OCI-LY3 (cell line): ENCODE measurements at regions not wholly inside any gene's neighbourhood (a gene's known extent, or its start where the extent isn't known, plus 50 kb on each side); places are given as distances from the start of the nearest gene placed in this dataset.

Experiments
- H2AFZ ChIP-seq: fragments of 200-600, 300-600 bp; shearing (Covaris generic); 2 replicates; pipeline ENCODE4 v1.6.0; 2014; ENCODE audit warnings: antibody characterized with exemption, low read depth, low read length
- H3K27ac ChIP-seq: fragments of 200-600, 300-600 bp; sonication (generic); 2 replicates; pipeline ENCODE4 v1.5.1; 2014; ENCODE audit warnings: mild to moderate bottlenecking, low read length, moderate library complexity, mixed read lengths
- H3K27me3 ChIP-seq: fragments of 200-600, 300-600 bp; sonication (generic); 2 replicates; pipeline ENCODE4 v1.6.1; 2014; ENCODE audit warnings: low read depth, low read length, mixed read lengths
- H3K36me3 ChIP-seq: fragments of 200-600, 300-600 bp; sonication (generic); replicated peaks from 2 replicates; pipeline ENCODE3; 2014; ENCODE audit warnings: low read depth, low read length, mixed read lengths
- H3K4me1 ChIP-seq: fragments of 300-600, 200-600 bp; sonication (generic); 2 replicates; pipeline ENCODE4 v1.6.1; 2014; ENCODE audit warnings: low read length, mixed read lengths
- H3K4me2 ChIP-seq: fragments of 200-600, 300-600 bp; sonication (generic); 2 replicates; pipeline ENCODE4 v1.6.1; 2014; ENCODE audit warnings: low read length, mixed read lengths
- H3K4me3 ChIP-seq: fragments of 300-600, 200-600 bp; sonication (generic); 2 replicates; pipeline ENCODE4 v1.5.1; 2014; ENCODE audit warnings: antibody characterized with exemption, mild to moderate bottlenecking, low read length, moderate library complexity
- H3K79me2 ChIP-seq: fragments of 300-600, 200-600 bp; shearing (Covaris generic); 2 replicates; pipeline ENCODE4 v1.6.1; 2014; ENCODE audit warnings: mild to moderate bottlenecking, low read length, mixed read lengths
- H3K9ac ChIP-seq: fragments of 300-600, 200-600 bp; shearing (Covaris generic); 2 replicates; pipeline ENCODE4 v1.6.0; 2014; ENCODE audit warnings: mild to moderate bottlenecking, low read length, moderate library complexity
- H3K9me3 ChIP-seq: fragments of 200-600, 300-600 bp; shearing (Covaris generic); 2 replicates; pipeline ENCODE4 v1.6.1; 2014; ENCODE audit warnings: low read length, mixed read lengths; ENCODE audit not compliant: insufficient read depth
- H4K20me1 ChIP-seq: fragments of 200-600, 300-600 bp; sonication (generic); 2 replicates; pipeline ENCODE4 v1.6.1; 2016; ENCODE audit warnings: low read length, mixed read lengths; ENCODE audit not compliant: insufficient read depth
- EZH2phosphoT487 ChIP-seq: fragments of 200-600 bp; shearing (Covaris generic); IDR thresholded peaks from 2 replicates; pipeline ENCODE4 v1.6.1; 2018; ENCODE audit warnings: antibody characterized with exemption, mixed run types, low read depth
- TF ChIP-seq, protein P1 (sequence below): fragments of 200-600, 300-600 bp; sonication (generic); IDR thresholded peaks from 2 replicates; pipeline ENCODE4 v1.5.1; 2014; ENCODE audit warnings: antibody characterized with exemption, low read length, low read depth

DNA sequence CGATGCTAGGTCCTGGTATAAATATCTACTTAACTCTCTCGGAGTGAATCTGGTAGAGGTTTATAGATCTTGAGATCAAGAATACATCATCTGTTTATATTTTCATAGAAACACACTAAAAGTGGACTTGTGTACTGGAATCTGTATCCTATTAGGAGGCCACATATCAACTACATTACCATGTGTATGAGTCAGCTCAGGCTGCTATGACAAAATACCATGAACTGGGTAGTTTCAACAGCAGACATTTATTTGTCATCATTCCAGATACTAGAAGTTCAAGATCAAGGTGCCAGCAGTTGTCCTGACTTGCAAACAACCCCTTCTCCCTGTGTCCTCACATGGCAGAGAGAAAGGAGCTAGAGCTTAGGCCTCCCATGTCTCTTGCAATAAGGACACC is 113.9 kb upstream of the PFKP start:
- no peaks in the 10 kb centered on the region for H3K36me3 ChIP-seq
- H2AFZ ChIP-seq, result no peak overlapping the region
- no peak overlapping the region for H3K9ac ChIP-seq
- H4K20me1 ChIP-seq, result no peaks in the 10 kb centered on the region
- H3K27me3 ChIP-seq, result no peaks in the 10 kb centered on the region
- no peak overlapping the region for H3K4me2 ChIP-seq
- H3K9me3 ChIP-seq, result peaks cover 3% of the 10 kb centered on the region; the same call in 1 of the 2 replicates
- TF ChIP-seq, protein P1, sequence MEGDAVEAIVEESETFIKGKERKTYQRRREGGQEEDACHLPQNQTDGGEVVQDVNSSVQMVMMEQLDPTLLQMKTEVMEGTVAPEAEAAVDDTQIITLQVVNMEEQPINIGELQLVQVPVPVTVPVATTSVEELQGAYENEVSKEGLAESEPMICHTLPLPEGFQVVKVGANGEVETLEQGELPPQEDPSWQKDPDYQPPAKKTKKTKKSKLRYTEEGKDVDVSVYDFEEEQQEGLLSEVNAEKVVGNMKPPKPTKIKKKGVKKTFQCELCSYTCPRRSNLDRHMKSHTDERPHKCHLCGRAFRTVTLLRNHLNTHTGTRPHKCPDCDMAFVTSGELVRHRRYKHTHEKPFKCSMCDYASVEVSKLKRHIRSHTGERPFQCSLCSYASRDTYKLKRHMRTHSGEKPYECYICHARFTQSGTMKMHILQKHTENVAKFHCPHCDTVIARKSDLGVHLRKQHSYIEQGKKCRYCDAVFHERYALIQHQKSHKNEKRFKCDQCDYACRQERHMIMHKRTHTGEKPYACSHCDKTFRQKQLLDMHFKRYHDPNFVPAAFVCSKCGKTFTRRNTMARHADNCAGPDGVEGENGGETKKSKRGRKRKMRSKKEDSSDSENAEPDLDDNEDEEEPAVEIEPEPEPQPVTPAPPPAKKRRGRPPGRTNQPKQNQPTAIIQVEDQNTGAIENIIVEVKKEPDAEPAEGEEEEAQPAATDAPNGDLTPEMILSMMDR, result no peak
- TF ChIP-seq EZH2phosphoT487, result no peak
- no peak overlapping the region for H3K27ac ChIP-seq
- H3K4me1 ChIP-seq, result peaks cover 33% of the 10 kb centered on the region
- no peak overlapping the region for H3K4me3 ChIP-seq
- H3K79me2 ChIP-seq, result no peaks in the 10 kb centered on the region

DNA sequence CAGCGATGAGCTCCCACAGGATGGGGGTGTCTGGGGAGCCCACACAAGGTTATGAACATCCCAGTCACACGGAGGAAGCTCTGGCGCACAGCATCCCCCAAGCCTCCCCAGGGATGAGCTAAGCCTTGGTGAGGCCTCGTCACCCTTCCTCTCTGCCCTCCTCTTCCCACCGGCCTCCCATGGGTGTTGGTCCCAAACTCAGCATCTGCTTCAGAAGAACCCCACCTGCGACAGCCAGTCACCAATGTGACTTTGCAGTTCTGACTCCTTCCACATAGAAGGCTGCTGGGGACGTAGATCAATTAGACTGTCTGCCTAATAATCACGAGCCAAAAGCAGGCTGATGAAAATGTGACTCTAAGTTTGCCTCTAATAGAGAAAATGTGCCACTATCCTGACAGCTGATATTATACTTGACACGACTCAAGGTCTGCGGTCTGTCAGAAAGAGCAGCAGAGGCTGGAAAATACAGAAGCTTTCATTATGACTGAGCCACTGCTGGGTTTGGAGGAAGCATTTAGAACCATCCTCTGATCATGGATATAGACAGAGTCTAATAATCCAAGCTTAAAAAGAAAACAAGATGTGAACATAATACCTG is 116.0 kb upstream of the PFKP start:
- H3K9ac ChIP-seq, result peak overlapping the region; percentile 46

DNA sequence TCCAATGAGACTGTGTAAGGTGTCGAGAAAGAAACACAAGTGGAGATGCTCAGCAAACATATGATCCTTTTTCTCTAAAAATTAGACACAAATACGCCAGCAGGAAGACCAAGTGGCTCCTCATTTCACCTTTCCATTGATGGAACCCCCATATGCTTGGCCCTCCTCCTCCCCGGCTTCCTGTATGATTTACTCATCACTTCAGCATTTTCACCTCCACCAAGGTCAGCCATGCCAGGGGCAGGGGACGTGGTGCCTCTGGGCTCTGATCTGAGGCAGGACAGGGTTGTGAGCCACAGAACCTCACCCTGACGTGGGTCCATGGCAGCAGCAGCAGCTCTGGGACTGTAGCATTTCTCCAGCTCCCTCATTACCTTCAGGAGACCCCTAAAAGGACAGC is 116.8 kb upstream of the PFKP start:
- no peaks in the 10 kb centered on the region for H3K27me3 ChIP-seq
- H3K9me3 ChIP-seq, result no peaks in the 10 kb centered on the region
- H3K4me2 ChIP-seq, result peak overlapping the region; percentile 77
- peaks cover 48% of the 10 kb centered on the region for H3K4me1 ChIP-seq
- H3K27ac ChIP-seq, result peak overlapping the region; percentile 99
- peak overlapping the region; percentile 46 for H3K9ac ChIP-seq
- TF ChIP-seq, protein P1, result no peak
- TF ChIP-seq EZH2phosphoT487, result no peak
- peak overlapping the region; percentile 67 for H3K4me3 ChIP-seq
- H2AFZ ChIP-seq, result peak overlapping the region; percentile 8; the same call in 1 of the 2 replicates
- H3K36me3 ChIP-seq, result no peaks in the 10 kb centered on the region
- H3K79me2 ChIP-seq, result no peaks in the 10 kb centered on the region
- H4K20me1 ChIP-seq, result no peaks in the 10 kb centered on the region

More for the DNA sequence above, 116.0 kb upstream of the PFKP start:
- Histone ChIP-seq H3K27me3 (no peaks in the 10 kb centered on the region), H4K20me1 (no peaks in the 10 kb centered on the region), H3K4me2 (peak overlapping the region; percentile 77), H3K4me1 (peaks cover 48% of the 10 kb centered on the region), H3K27ac (peak overlapping the region; percentile 99), H3K79me2 (no peaks in the 10 kb centered on the region), H2AFZ (peak overlapping the region; percentile 8; the same call in 1 of the 2 replicates), H3K36me3 (no peaks in the 10 kb centered on the region), H3K9me3 (peaks cover 3% of the 10 kb centered on the region; the same call in 1 of the 2 replicates), H3K4me3 (peak overlapping the region; percentile 67)
- TF ChIP-seq EZH2phosphoT487, result no peak
- TF ChIP-seq, protein P1, result no peak

DNA sequence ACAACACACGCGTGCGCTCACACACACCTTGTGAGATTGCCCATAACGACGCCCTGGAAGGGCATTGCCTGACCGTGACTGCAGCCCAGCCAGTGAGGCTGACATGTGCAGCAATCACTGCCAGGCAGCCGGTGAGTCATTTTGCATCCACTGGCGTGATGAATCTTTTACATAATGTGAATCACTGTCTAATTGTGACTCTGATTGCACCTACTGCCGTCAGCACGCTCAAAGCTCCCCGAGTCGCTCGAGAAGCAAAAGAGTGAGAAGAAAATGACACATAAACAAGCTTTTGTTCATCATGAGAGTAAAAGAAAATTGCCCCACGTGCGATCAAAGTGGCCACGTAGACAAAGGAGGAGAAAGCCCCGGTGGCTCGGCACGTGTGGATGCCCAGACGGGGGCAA is 117.4 kb upstream of the PFKP start:
- Histone ChIP-seq H3K36me3 (no peaks in the 10 kb centered on the region), H3K4me3 (peak overlapping the region; percentile 67), H3K27me3 (no peaks in the 10 kb centered on the region), H2AFZ (no peak overlapping the region; the same call in 1 of the 2 replicates), H3K27ac (peak overlapping the region; percentile 99), H3K4me2 (peak overlapping the region; percentile 77), H3K9ac (peak overlapping the region; percentile 52), H3K79me2 (no peaks in the 10 kb centered on the region), H3K4me1 (peaks cover 48% of the 10 kb centered on the region), H4K20me1 (no peaks in the 10 kb centered on the region), H3K9me3 (no peaks in the 10 kb centered on the region)
- TF ChIP-seq EZH2phosphoT487, result no peak
- TF ChIP-seq, protein P1, result no peak
